H9 (cell line): ENCODE measurements at regions not wholly inside any gene's neighbourhood (a gene's known extent, or its start where the extent isn't known, plus 50 kb on each side); places are given as distances from the start of the nearest gene placed in this dataset.

Source experiments
- DNase-seq: peaks from one replicate; pipeline ENCODE4 v3.0.0-alpha.2; 2017
- H2AFZ ChIP-seq: one replicate; pipeline ENCODE4 v1.6.1; 2013; ENCODE audit warnings: mild to moderate bottlenecking, low read length, control low read depth, moderate library complexity
- H2AK5ac ChIP-seq: 2 replicates; pipeline ENCODE4 v1.6.1; 2013; ENCODE audit warnings: low read length, control low read depth, mixed read lengths; ENCODE audit not compliant: insufficient read length
- H2BK120ac ChIP-seq: one replicate; pipeline ENCODE4 v1.6.1; 2013; ENCODE audit warnings: low read depth, mild to moderate bottlenecking, low read length, control low read depth, inconsistent platforms; ENCODE audit not compliant: poor library complexity, severe bottlenecking
- H2BK12ac ChIP-seq: 2 replicates; pipeline ENCODE4 v1.6.1; 2013; ENCODE audit warnings: low read length, control low read depth, mixed read lengths, low read depth; ENCODE audit not compliant: insufficient read length
- H2BK15ac ChIP-seq: 2 replicates; pipeline ENCODE4 v1.6.1; 2013; ENCODE audit warnings: low read depth, low read length, control low read depth
- H2BK20ac ChIP-seq: one replicate; pipeline ENCODE4 v1.6.1; 2013; ENCODE audit warnings: low read depth, mild to moderate bottlenecking, low read length, control low read depth, inconsistent platforms; ENCODE audit not compliant: poor library complexity, severe bottlenecking
- H2BK5ac ChIP-seq: 2 replicates; pipeline ENCODE4 v1.6.1; 2013; ENCODE audit warnings: low read length, control low read depth, mixed read lengths; ENCODE audit not compliant: insufficient read length
- H3K14ac ChIP-seq: 2 replicates; pipeline ENCODE4 v1.6.1; 2013; ENCODE audit warnings: low read length, control low read depth; ENCODE audit not compliant: insufficient read depth
- H3K18ac ChIP-seq: 2 replicates; pipeline ENCODE4 v1.6.1; 2013; ENCODE audit warnings: low read depth, mild to moderate bottlenecking, mixed read lengths, low read length, control low read depth; ENCODE audit not compliant: insufficient read length
- H3K23ac ChIP-seq: 2 replicates; pipeline ENCODE4 v1.6.1; 2013; ENCODE audit warnings: low read length, control low read depth, mixed read lengths, low read depth; ENCODE audit not compliant: insufficient read length
- H3K23me2 ChIP-seq: 2 replicates; pipeline ENCODE4 v1.6.1; 2013; ENCODE audit warnings: low read depth, mild to moderate bottlenecking, mixed read lengths, low read length, control low read depth; ENCODE audit not compliant: insufficient read length, poor library complexity, severe bottlenecking
- H3K27ac ChIP-seq: 2 replicates; pipeline ENCODE4 v1.5.1; 2013; ENCODE audit warnings: low read length, control low read depth, mixed read lengths, low read depth; ENCODE audit not compliant: insufficient read length
- H3K27me3 ChIP-seq: 2 replicates; pipeline ENCODE4 v1.6.1; 2013; ENCODE audit warnings: low read length, control low read depth, inconsistent platforms; ENCODE audit not compliant: insufficient read depth
- H3K4ac ChIP-seq: 2 replicates; pipeline ENCODE4 v1.6.1; 2013; ENCODE audit warnings: low read depth, mild to moderate bottlenecking, control low read depth, inconsistent platforms, low read length, moderate library complexity
- H3K4me1 ChIP-seq: 2 replicates; pipeline ENCODE4 v1.6.1; 2013; ENCODE audit warnings: low read length, control low read depth, inconsistent platforms; ENCODE audit not compliant: insufficient read depth
- H3K4me2 ChIP-seq: 2 replicates; pipeline ENCODE4 v1.6.1; 2013; ENCODE audit warnings: low read length, control low read depth, mixed read lengths; ENCODE audit not compliant: insufficient read length, insufficient read depth
- H3K56ac ChIP-seq: 2 replicates; pipeline ENCODE4 v1.6.1; 2013; ENCODE audit warnings: low read depth, mild to moderate bottlenecking, mixed read lengths, low read length, control low read depth; ENCODE audit not compliant: insufficient read length
- H3K79me1 ChIP-seq: 2 replicates; pipeline ENCODE4 v1.6.1; 2013; ENCODE audit warnings: low read depth, mild to moderate bottlenecking, moderate library complexity, low read length, control low read depth, inconsistent platforms; ENCODE audit not compliant: insufficient read depth, poor library complexity, severe bottlenecking
- H3K79me2 ChIP-seq: 2 replicates; pipeline ENCODE4 v1.6.1; 2013; ENCODE audit warnings: low read length, control low read depth, inconsistent platforms; ENCODE audit not compliant: insufficient read depth
- H3K9ac ChIP-seq: 2 replicates; pipeline ENCODE4 v1.6.1; 2013; ENCODE audit warnings: low read length, control low read depth, mixed read lengths; ENCODE audit not compliant: insufficient read length; ENCODE audit errors: extremely low read depth
- H3K9me3 ChIP-seq: one replicate; pipeline ENCODE4 v1.6.1; 2013; ENCODE audit warnings: low read depth, low read length, inconsistent platforms; ENCODE audit not compliant: control insufficient read depth
- H3T11ph ChIP-seq: one replicate; pipeline ENCODE4 v1.6.1; 2013; ENCODE audit warnings: mild to moderate bottlenecking, low read length, control low read depth, inconsistent platforms
- H4K20me1 ChIP-seq: one replicate; pipeline ENCODE4 v1.6.1; 2013; ENCODE audit not compliant: control insufficient read depth, insufficient read length, insufficient read depth
- H4K5ac ChIP-seq: 2 replicates; pipeline ENCODE4 v1.6.1; 2013; ENCODE audit warnings: low read depth, mild to moderate bottlenecking, mixed read lengths, low read length, control low read depth; ENCODE audit not compliant: insufficient read length
- H4K8ac ChIP-seq: replicated peaks from 2 replicates; pipeline ENCODE4 v1.6.1; 2013; ENCODE audit warnings: low read length, control low read depth, mixed read lengths, low read depth; ENCODE audit not compliant: insufficient read length
- H4K91ac ChIP-seq: 2 replicates; pipeline ENCODE4 v1.6.1; 2013; ENCODE audit warnings: low read depth, mild to moderate bottlenecking, moderate library complexity, mixed read lengths, low read length, control low read depth; ENCODE audit not compliant: insufficient read length
- H3K27ac Mint-ChIP-seq, 3 experiments: 2 replicates in 2 of 3; 3 replicates in 1 of 3; pipeline ENCODE4 v1.8.0; 2020 to 2021; ENCODE audit warnings: mixed read lengths in 3 of 3, mild to moderate bottlenecking in 1 of 3, moderate library complexity in 1 of 3
- H3K27me3 Mint-ChIP-seq: 2 replicates; pipeline ENCODE4 v1.8.0; 2021; ENCODE audit warnings: low read depth, mild to moderate bottlenecking, moderate library complexity, mixed read lengths
- H3K36me3 Mint-ChIP-seq, 3 experiments: 2 replicates in 2 of 3; 3 replicates in 1 of 3; pipeline ENCODE4 v1.8.0; 2020 to 2021; ENCODE audit warnings: low read depth in 3 of 3, mixed read lengths in 3 of 3; ENCODE audit not compliant: insufficient read depth in 1 of 3
- H3K4me1 Mint-ChIP-seq, 2 experiments: 2 replicates each; pipeline ENCODE4 v1.8.0; 2020; ENCODE audit warnings: mixed read lengths in 2 of 2
- H3K4me3 Mint-ChIP-seq, 2 experiments: 2 replicates in 1 of 2; 3 replicates in 1 of 2; pipeline ENCODE4 v1.8.0; 2020 to 2021; ENCODE audit warnings: mild to moderate bottlenecking in 2 of 2, mixed read lengths in 2 of 2, moderate library complexity in 1 of 2
- H3K9me3 Mint-ChIP-seq, 2 experiments: 2 replicates in 1 of 2; 3 replicates in 1 of 2; pipeline ENCODE4 v1.8.0; 2020; ENCODE audit warnings: mild to moderate bottlenecking in 2 of 2, mixed read lengths in 2 of 2, moderate library complexity in 1 of 2
- WGBS: extraction: QIAGEN DNeasy Blood & Tissue Kit; methylation state at CpG from one replicate; pipeline ENCODE4 v1.1.7; 2013; ENCODE audit warnings: missing lambda C conversion rate, low lambda C conversion rate, mixed read lengths; ENCODE audit not compliant: insufficient read length; ENCODE audit errors: extremely low coverage; 5-methylcytosine and 5-hydroxymethylcytosine counted together
- TF ChIP-seq, protein P1 (sequence below): fragments of 200-600 bp; sonication (generic); conservative IDR thresholded peaks from 3 replicates; pipeline ENCODE4 v1.8.0; 2021; ENCODE audit warnings: antibody characterized with exemption, mild to moderate bottlenecking

DNA sequence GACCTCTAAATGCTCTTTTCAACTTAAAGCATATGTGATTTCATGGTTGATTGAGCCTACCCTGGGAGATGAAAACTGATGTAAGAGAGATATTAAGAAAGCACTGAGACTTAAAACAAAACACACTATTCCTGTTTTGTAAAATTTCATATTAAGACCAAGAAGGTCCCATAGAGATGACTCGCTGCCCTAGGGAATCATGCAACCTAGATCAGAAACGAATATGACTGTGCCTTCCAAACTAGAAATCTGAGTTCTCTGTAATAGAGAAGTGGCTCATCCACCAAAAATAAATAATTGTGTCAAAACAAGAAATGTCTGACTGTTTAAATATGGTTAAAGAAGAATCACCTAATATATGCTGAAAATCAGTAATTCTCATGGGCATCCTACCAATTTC lies 776.8 kb upstream of the SOX11 start:
- Mint-ChIP-seq H3K27me3 (no peaks in the 10 kb centered on the region), H3K4me3 (no peak overlapping the region), H3K27ac (no peak overlapping the region), H3K9me3 (peaks cover 4 to 5% of the 10 kb centered on the region in 2 experiments; a peak in 1 of 5 replicates), H3K36me3 (no peaks in the 10 kb centered on the region; a peak in 1 of 7 replicates), H3K4me1 (no peaks in the 10 kb centered on the region)
- Histone ChIP-seq H2BK120ac (no peak overlapping the region), H4K5ac (no peak overlapping the region), H2AFZ (no peak overlapping the region), H2BK20ac (no peak overlapping the region), H3K9me3 (no peaks in the 10 kb centered on the region), H2BK12ac (no peak overlapping the region), H3K9ac (no peak overlapping the region), H3K23ac (no peak overlapping the region), H2BK5ac (no peak overlapping the region), H2AK5ac (no peak overlapping the region), H3K79me2 (no peaks in the 10 kb centered on the region), H2BK15ac (no peak overlapping the region), H3K79me1 (no peaks in the 10 kb centered on the region), H3K14ac (no peak overlapping the region), H3K27ac (no peak overlapping the region), H4K91ac (no peak overlapping the region), H3K4ac (no peak overlapping the region), H3K56ac (no peak overlapping the region), H3K27me3 (no peaks in the 10 kb centered on the region), H3K4me2 (no peak overlapping the region), H3K18ac (no peak overlapping the region), H3K23me2 (no peaks in the 10 kb centered on the region), H3K4me1 (no peaks in the 10 kb centered on the region), H4K8ac (no peak overlapping the region), H3T11ph (no peak overlapping the region), H4K20me1 (no peaks in the 10 kb centered on the region)
- WGBS, result no CpG with 5 or more reads among the region's 2 CpGs
- TF ChIP-seq, protein P1, sequence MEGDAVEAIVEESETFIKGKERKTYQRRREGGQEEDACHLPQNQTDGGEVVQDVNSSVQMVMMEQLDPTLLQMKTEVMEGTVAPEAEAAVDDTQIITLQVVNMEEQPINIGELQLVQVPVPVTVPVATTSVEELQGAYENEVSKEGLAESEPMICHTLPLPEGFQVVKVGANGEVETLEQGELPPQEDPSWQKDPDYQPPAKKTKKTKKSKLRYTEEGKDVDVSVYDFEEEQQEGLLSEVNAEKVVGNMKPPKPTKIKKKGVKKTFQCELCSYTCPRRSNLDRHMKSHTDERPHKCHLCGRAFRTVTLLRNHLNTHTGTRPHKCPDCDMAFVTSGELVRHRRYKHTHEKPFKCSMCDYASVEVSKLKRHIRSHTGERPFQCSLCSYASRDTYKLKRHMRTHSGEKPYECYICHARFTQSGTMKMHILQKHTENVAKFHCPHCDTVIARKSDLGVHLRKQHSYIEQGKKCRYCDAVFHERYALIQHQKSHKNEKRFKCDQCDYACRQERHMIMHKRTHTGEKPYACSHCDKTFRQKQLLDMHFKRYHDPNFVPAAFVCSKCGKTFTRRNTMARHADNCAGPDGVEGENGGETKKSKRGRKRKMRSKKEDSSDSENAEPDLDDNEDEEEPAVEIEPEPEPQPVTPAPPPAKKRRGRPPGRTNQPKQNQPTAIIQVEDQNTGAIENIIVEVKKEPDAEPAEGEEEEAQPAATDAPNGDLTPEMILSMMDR, result no peak
- no peak for DNase-seq
